AG04450 (cell line): ENCODE measurements at regions not wholly inside any gene's neighbourhood (a gene's known extent, or its start where the extent isn't known, plus 50 kb on each side); places are given as distances from the start of the nearest gene placed in this dataset.

Experiments
- CTCF ChIA-PET: fragments of 300-600, 350-600 bp; formaldehyde crosslinking; extraction: SDS; loops from one replicate; lab custom pipeline; 2022; ENCODE audit warnings: antibody characterized with exemption, inconsistent platforms; lab: Charles Lee
- POLR2A ChIA-PET: fragments of 350-600 bp; formaldehyde crosslinking; extraction: SDS; loops from one replicate; lab custom pipeline; 2021; ENCODE audit warnings: antibody characterized with exemption, inconsistent platforms; lab: Yijun Ruan, JAX
- DNase-seq: peaks from one replicate; pipeline ENCODE4 v3.0.0-alpha.2; 2011; ENCODE audit warnings: low read depth, low spot score
- H3K27ac ChIP-seq: one replicate; pipeline ENCODE4 v1.5.1; 2012; ENCODE audit warnings: low read depth, low read length, control low read depth
- H3K27me3 ChIP-seq: one replicate; pipeline ENCODE4 v1.6.0; 2012; ENCODE audit warnings: low read length; ENCODE audit not compliant: control insufficient read depth, insufficient read depth
- H3K4me3 ChIP-seq: 2 replicates; pipeline ENCODE4 v1.5.1; 2011; ENCODE audit warnings: mild to moderate bottlenecking, low read depth, low read length, control low read depth
- H3K9me3 ChIP-seq: 2 replicates; pipeline ENCODE4 v1.5.1; 2012; ENCODE audit warnings: low read length; ENCODE audit not compliant: control insufficient read depth, insufficient read depth
- CTCF ChIP-seq: IDR thresholded peaks from 2 replicates; pipeline ENCODE4 v1.5.1; 2011; ENCODE audit warnings: low read depth, low read length, control low read depth, inconsistent platforms

GRCh38 chr1:209267968-209268367 is 315.5 kb upstream of the CAMK1G start:
- H3K4me3 ChIP-seq = no peak overlapping the region
- TF ChIP-seq CTCF = no peak
- CTCF ChIA-PET = no interaction called here
- no peak overlapping the region for H3K27ac ChIP-seq
- POLR2A ChIA-PET = no interaction called here
- H3K9me3 ChIP-seq = no peaks in the 10 kb centered on the region
- H3K27me3 ChIP-seq = no peaks in the 10 kb centered on the region
- DNase-seq = no peak

- Histone ChIP-seq H3K27ac (no peak overlapping the region), H3K27me3 (no peaks in the 10 kb centered on the region), H3K9me3 (no peaks in the 10 kb centered on the region), H3K4me3 (no peak overlapping the region)
- CTCF ChIA-PET = no interaction called here
- DNase-seq = no peak
- no peak for TF ChIP-seq CTCF
- POLR2A ChIA-PET = no interaction called here
Measured at GRCh38 chr1:209268479-209268878, 315.0 kb upstream of the CAMK1G start.

- no peak for DNase-seq
- Histone ChIP-seq H3K27ac (no peak overlapping the region), H3K9me3 (no peaks in the 10 kb centered on the region), H3K27me3 (no peaks in the 10 kb centered on the region), H3K4me3 (no peak overlapping the region)
- ChIA-PET CTCF (no interaction called here), POLR2A (no interaction called here)
- no peak for TF ChIP-seq CTCF
Measured at GRCh38 chr1:209276321-209276720, 307.2 kb upstream of the CAMK1G start.

GRCh38 chr1:209277662-209278061 is 305.9 kb upstream of the CAMK1G start:
- CTCF ChIA-PET = no interaction called here
- Histone ChIP-seq H3K27me3 (no peaks in the 10 kb centered on the region), H3K4me3 (no peak overlapping the region), H3K27ac (no peak overlapping the region), H3K9me3 (no peaks in the 10 kb centered on the region)
- DNase-seq = no peak
- TF ChIP-seq CTCF = no peak
- POLR2A ChIA-PET = no interaction called here

- no peak for TF ChIP-seq CTCF
- Histone ChIP-seq H3K4me3 (no peak overlapping the region), H3K27me3 (peaks cover 4% of the 10 kb centered on the region), H3K9me3 (no peaks in the 10 kb centered on the region), H3K27ac (no peak overlapping the region)
- ChIA-PET CTCF (no interaction called here), POLR2A (no interaction called here)
- DNase-seq = no peak
Measured at GRCh38 chr1:209291715-209292114, 291.8 kb upstream of the CAMK1G start.
